Pancreas (tissue), 10 donors: ENCODE measurements at regions not wholly inside any gene's neighbourhood (a gene's known extent, or its start where the extent isn't known, plus 50 kb on each side); places are given as distances from the start of the nearest gene placed in this dataset.

ENCODE experiments used
- ATAC-seq, 4 donors: fragments of 200-7000 bp; cut with Tn5 transposase; one replicate each; pipeline versions ENCODE4 v1.8.0 to v1.9.1; 2020; ENCODE audit warnings: mild to moderate bottlenecking in 4 of 4, moderate library complexity in 4 of 4
- DNase-seq, 6 donors: peaks; one replicate each; pipeline ENCODE4 v3.0.0-alpha.2; 2020
- FAIRE-seq: peaks from 2 replicates; lab custom pipeline; 2012; peaks lifted over from hg19 to GRCh38; lab: Jason Lieb, UNC
- H3K27ac ChIP-seq, 4 donors: fragments of 200-600 bp; sonication (generic); 1 replicate in 3 of 4; 2 replicates in 1 of 4; pipeline versions ENCODE4 v1.5.0 to v1.8.0; 2020
- H3K27me3 ChIP-seq, 4 donors: fragments of 200-600 bp; one replicate each; pipeline ENCODE4 v1.8.0; 2021
- H3K36me3 ChIP-seq, 3 donors: fragments of 200-600 bp; sonication (generic) in 1 of 3; one replicate each; pipeline versions ENCODE4 v1.5.0 to v1.8.0; 2020 to 2021
- H3K4me1 ChIP-seq, 3 donors: fragments of 200-600 bp; one replicate each; pipeline ENCODE4 v1.8.0; 2021
- H3K4me3 ChIP-seq, 4 donors: fragments of 200-600 bp; sonication (generic) in 2 of 4; one replicate each; pipeline versions ENCODE4 v1.5.0 to v1.8.0; 2020 to 2021
- H3K9me3 ChIP-seq, 4 donors: fragments of 200-600 bp; one replicate each; pipeline ENCODE4 v1.8.0; 2021
- WGBS, 2 donors: extraction: QIAGEN DNeasy Blood & Tissue Kit; methylation state at CpG; one replicate each; pipeline ENCODE4 v1.1.7; 2013; 5-methylcytosine and 5-hydroxymethylcytosine counted together
- intact Hi-C, 3 donors: fragments of 100-400 bp; cut with DNase I; formaldehyde crosslinking; loops; one replicate each; pipeline versions ENCODE4 v1.11.1 to v1.14.2; 2022
- TF ChIP-seq, protein P1 (sequence below), 4 donors: fragments of 200-600 bp; sonication (generic) in 3 of 4; IDR thresholded peaks; one replicate each; pipeline versions ENCODE4 v1.5.0 to v1.8.0; 2021; ENCODE audit warnings: antibody characterized with exemption in 4 of 4
- donor health status: healthy with polysubstance abuse.
- donor health status: DM: no; HTN: no; CAD: no; lungs with moderate emphysema.
- donor health status: DM: no; HTN: no; CAD: no.
- donor health status: control.
- donor health status: control.
- donor health status: Bipolar disorder and iron deficiency.
- donor health status: DM: yes; HTN: yes; CAD: no.
- donor health status: DM: no; HTN: no; CAD: no.
- donor health status: DM: no; HTN: no; CAD: no.
- donor health status: DM: yes; HTN: yes; CAD: no.

DNA sequence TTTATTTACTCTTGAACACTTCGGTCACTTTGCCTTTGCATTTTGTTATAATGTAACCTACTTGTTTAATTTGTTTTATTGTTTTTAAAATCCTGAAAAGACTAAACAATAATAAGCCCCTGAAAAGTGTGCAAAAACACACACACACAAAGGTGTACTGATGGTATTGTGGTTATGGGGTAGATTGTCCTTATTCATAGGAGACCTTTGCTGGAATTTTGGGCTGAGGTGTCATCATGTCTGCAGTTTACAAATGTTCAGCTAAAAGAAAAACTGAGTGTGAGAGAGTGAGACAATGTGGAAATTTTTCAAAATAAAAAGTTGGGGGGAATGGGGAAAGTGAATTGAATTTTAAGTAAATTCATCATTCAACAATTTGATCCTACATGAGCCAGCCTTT, 174.9 kb downstream of the QDPR start:
- Histone ChIP-seq H3K9me3 (no peaks in the 10 kb centered on the region), H3K27ac (no peak overlapping the region), H3K36me3 (no peaks in the 10 kb centered on the region), H3K4me3 (no peak overlapping the region), H3K27me3 (no peaks in the 10 kb centered on the region), H3K4me1 (no peaks in the 10 kb centered on the region)
- ATAC-seq (no peak), DNase-seq (no peak), FAIRE-seq (no peak)
- intact Hi-C loops, result no loop called here
- WGBS, 2 donors, result 41 to 78% methylated on average over 1 of the region's 1 CpG
- TF ChIP-seq, protein P1, sequence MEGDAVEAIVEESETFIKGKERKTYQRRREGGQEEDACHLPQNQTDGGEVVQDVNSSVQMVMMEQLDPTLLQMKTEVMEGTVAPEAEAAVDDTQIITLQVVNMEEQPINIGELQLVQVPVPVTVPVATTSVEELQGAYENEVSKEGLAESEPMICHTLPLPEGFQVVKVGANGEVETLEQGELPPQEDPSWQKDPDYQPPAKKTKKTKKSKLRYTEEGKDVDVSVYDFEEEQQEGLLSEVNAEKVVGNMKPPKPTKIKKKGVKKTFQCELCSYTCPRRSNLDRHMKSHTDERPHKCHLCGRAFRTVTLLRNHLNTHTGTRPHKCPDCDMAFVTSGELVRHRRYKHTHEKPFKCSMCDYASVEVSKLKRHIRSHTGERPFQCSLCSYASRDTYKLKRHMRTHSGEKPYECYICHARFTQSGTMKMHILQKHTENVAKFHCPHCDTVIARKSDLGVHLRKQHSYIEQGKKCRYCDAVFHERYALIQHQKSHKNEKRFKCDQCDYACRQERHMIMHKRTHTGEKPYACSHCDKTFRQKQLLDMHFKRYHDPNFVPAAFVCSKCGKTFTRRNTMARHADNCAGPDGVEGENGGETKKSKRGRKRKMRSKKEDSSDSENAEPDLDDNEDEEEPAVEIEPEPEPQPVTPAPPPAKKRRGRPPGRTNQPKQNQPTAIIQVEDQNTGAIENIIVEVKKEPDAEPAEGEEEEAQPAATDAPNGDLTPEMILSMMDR (IDR thresholded peaks at IDR 0.05), result no peak

DNA sequence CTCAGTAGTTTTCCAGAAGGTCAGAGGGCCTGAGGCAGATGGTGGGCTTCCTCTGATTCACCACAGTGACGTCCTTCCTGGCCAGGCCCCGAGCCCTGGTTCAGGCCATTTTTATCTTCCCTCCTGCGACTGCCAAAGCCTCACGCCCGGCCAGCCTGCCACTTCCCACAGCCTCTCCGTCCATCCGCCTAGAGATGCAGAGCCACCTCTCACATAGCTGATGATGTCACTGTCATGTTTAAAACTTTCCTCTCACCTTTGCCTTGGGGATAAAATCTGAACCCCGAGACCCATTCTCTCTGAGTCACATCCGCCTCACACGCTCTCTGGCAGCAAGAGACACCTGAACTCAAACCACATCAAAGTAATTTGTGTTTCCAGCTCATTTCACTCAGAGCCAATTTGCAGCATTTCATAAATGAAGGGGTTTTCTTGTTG, 175.3 kb downstream of the QDPR start:
- Histone ChIP-seq H3K36me3 (no peaks in the 10 kb centered on the region), H3K27me3 (no peaks in the 10 kb centered on the region), H3K4me1 (no peaks in the 10 kb centered on the region), H3K9me3 (no peaks in the 10 kb centered on the region), H3K27ac (no peak overlapping the region), H3K4me3 (no peak overlapping the region)
- DNase-seq, result no peak
- peak in 2 of 4 donors; percentile 12 to 18 for ATAC-seq
- intact Hi-C loops, result no loop called here
- WGBS, 2 donors, result 41 to 50% methylated on average over 10 of the region's 10 CpGs
- no peak for FAIRE-seq
- TF ChIP-seq, protein P1 (IDR thresholded peaks at IDR 0.05), result no peak

DNA sequence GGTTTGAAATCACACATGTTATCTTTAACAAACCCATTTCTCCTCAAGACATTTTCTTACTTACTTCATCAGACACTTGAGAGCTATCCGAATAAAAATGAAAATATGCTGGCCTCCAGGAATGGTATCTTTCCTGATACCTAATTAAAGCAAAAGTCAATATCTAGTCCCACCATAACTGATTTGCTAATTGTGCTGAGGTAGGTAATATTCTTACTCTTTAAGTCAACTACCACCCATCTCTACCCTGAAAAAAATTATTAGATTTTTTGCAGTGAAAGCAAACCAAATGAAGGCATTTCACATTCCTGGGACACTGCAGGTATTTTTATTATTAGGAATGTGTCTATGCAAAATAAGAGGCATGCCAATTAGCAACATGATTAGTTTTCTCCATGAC, 175.8 kb downstream of the QDPR start:
- Histone ChIP-seq H3K36me3 (no peaks in the 10 kb centered on the region), H3K4me3 (no peak overlapping the region), H3K27me3 (no peaks in the 10 kb centered on the region), H3K27ac (no peak overlapping the region), H3K4me1 (no peaks in the 10 kb centered on the region), H3K9me3 (no peaks in the 10 kb centered on the region)
- intact Hi-C loops, result no loop called here
- DNase-seq (no peak), FAIRE-seq (no peak), ATAC-seq (no peak)
- TF ChIP-seq, protein P1 (IDR thresholded peaks at IDR 0.05), result no peak
- WGBS, 2 donors, result 63 to 64% methylated on average over 1 of the region's 1 CpG

DNA sequence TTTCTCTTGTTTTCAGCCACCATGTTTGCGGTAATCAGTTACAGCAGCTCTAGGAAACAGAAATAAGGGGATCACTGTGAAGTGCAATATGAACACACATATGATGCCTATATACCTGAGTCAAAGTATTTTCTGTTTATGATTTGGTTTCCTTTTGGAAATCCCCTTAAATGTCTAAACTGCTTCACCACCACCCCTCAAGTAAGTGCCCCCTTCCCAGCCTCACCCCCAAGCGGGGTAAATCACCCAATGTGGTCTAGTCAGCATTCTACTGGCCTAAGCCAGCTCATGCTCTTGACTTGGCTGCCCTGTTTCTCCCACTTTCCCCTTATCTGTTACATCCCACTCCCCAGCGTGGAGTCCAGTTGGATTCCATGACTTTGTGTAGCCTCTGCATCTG, 176.5 kb downstream of the QDPR start:
- no peak for ATAC-seq
- Histone ChIP-seq H3K27me3 (no peaks in the 10 kb centered on the region), H3K36me3 (no peaks in the 10 kb centered on the region), H3K4me1 (no peaks in the 10 kb centered on the region), H3K27ac (no peak overlapping the region), H3K4me3 (no peak overlapping the region), H3K9me3 (no peaks in the 10 kb centered on the region)
- FAIRE-seq, result no peak
- TF ChIP-seq, protein P1 (IDR thresholded peaks at IDR 0.05), result no peak
- intact Hi-C loops, result no loop called here
- 67 to 78% methylated on average over 3 of the region's 3 CpGs for WGBS, 2 donors
- DNase-seq, result no peak

DNA sequence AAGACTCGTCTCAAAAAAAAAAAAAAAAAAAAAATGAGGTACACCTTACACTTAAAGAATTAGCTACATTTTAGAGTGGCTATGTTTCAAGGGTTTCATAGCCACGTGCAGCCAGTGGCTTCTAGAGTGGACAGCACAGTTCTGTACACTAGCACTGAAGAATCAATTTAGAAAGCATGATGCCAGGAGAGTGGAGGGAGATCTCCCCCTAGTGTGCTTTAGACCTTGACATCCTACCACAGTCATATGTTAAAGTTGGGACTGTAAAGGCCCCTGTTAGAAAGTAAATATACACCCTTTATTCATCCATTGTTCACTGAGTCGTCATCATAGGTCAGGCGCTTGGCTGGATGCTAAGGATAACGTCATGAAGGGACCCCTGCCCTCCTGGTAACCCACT, 179.4 kb downstream of the QDPR start:
- Histone ChIP-seq H3K4me1 (no peaks in the 10 kb centered on the region), H3K27ac (no peak overlapping the region), H3K9me3 (no peaks in the 10 kb centered on the region), H3K27me3 (no peaks in the 10 kb centered on the region), H3K4me3 (no peak overlapping the region), H3K36me3 (no peaks in the 10 kb centered on the region)
- FAIRE-seq, result no peak
- no peak for ATAC-seq
- TF ChIP-seq, protein P1 (IDR thresholded peaks at IDR 0.05), result no peak
- intact Hi-C loops, result no loop called here
- DNase-seq, result no peak
- WGBS, 2 donors, result 37 to 51% methylated on average over 5 of the region's 5 CpGs
